DOHH2 (cell line): ENCODE measurements at regions not wholly inside any gene's neighbourhood (a gene's known extent, or its start where the extent isn't known, plus 50 kb on each side); places are given as distances from the start of the nearest gene placed in this dataset.

Source experiments
- EZH2phosphoT487 ChIP-seq: fragments of 200-600 bp; sonication (generic); IDR thresholded peaks from 2 replicates; pipeline ENCODE4 v1.6.1; 2017; ENCODE audit warnings: borderline replicate concordance, mild to moderate bottlenecking, antibody characterized with exemption, low read length, moderate library complexity, mixed read lengths
- TF ChIP-seq, protein P1 (sequence below): fragments of 200-600 bp; sonication (generic); IDR thresholded peaks from one replicate; pipeline ENCODE4 v1.5.1; 2014; ENCODE audit warnings: antibody characterized with exemption, mild to moderate bottlenecking, low read depth, low read length; ENCODE audit not compliant: poor library complexity, severe bottlenecking

DNA sequence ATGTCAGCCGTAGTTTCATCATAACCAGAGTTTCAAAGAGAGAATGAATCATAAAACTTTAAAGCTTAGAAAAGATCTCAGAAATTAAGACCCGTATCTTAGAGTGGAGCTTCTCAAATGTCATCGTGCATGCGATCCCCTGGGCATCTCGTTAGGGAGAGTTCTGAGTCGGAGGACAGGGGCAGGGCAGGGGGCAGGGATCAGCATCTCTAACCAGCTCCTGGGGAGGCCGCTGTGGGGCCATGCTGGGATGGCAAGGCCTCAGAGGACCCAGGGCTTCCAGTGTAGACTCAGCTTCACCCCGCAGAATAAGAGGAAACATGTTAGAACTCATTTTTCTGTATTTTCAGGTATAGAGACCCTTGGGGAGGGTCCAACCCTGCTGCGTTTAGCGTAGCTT is 72.0 kb upstream of the AFDN start:
- TF ChIP-seq, protein P1, sequence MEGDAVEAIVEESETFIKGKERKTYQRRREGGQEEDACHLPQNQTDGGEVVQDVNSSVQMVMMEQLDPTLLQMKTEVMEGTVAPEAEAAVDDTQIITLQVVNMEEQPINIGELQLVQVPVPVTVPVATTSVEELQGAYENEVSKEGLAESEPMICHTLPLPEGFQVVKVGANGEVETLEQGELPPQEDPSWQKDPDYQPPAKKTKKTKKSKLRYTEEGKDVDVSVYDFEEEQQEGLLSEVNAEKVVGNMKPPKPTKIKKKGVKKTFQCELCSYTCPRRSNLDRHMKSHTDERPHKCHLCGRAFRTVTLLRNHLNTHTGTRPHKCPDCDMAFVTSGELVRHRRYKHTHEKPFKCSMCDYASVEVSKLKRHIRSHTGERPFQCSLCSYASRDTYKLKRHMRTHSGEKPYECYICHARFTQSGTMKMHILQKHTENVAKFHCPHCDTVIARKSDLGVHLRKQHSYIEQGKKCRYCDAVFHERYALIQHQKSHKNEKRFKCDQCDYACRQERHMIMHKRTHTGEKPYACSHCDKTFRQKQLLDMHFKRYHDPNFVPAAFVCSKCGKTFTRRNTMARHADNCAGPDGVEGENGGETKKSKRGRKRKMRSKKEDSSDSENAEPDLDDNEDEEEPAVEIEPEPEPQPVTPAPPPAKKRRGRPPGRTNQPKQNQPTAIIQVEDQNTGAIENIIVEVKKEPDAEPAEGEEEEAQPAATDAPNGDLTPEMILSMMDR: no peak
- TF ChIP-seq EZH2phosphoT487: no peak
